ENCODE measurements at regions not wholly inside any gene's neighbourhood (a gene's known extent, or its start where the extent isn't known, plus 50 kb on each side); places are given as distances from the start of the nearest gene placed in this dataset.

- Histone ChIP-seq H3K4me2 (ENCODE audit: insufficient read depth, low read length) (no peak overlapping the region), H3K79me2 (ENCODE audit: insufficient read depth, low read length) (no peaks in the 10 kb centered on the region), H3K9me3 (ENCODE audit: low read depth, low read length) (no peaks in the 10 kb centered on the region), H2AFZ (ENCODE audit: low read length) (no peak overlapping the region), H3K27ac (ENCODE audit: low read depth, low read length) (no peak overlapping the region), H3K36me3 (ENCODE audit: insufficient read depth, low read length) (no peaks in the 10 kb centered on the region), H3K27me3 (ENCODE audit: insufficient read depth, low read length) (no peaks in the 10 kb centered on the region), H3K4me3 (ENCODE audit: insufficient read depth, low read length) (no peak overlapping the region), H4K20me1 (ENCODE audit: insufficient read depth, low read length) (no peaks in the 10 kb centered on the region), H3K4me1 (ENCODE audit: insufficient read depth, low read length) (peaks cover 23% of the 10 kb centered on the region)
- no peak for TF ChIP-seq CTCF (IDR thresholded peaks at IDR 0.05; ENCODE audit: extremely low read depth, low read depth, low read length)
- peak; percentile 56 for DNase-seq (ENCODE audit: insufficient read length, low spot score, missing footprints)
Observed at GRCh38 chr5:97550164-97550563, 367.1 kb upstream of the RIOK2 start.

- Histone ChIP-seq H4K20me1 (ENCODE audit: insufficient read depth, low read length) (no peaks in the 10 kb centered on the region), H3K79me2 (ENCODE audit: insufficient read depth, low read length) (no peaks in the 10 kb centered on the region), H2AFZ (ENCODE audit: low read length) (no peak overlapping the region), H3K9me3 (ENCODE audit: low read depth, low read length) (no peaks in the 10 kb centered on the region), H3K4me2 (ENCODE audit: insufficient read depth, low read length) (no peak overlapping the region), H3K4me3 (ENCODE audit: insufficient read depth, low read length) (no peak overlapping the region), H3K27ac (ENCODE audit: low read depth, low read length) (no peak overlapping the region), H3K36me3 (ENCODE audit: insufficient read depth, low read length) (no peaks in the 10 kb centered on the region), H3K4me1 (ENCODE audit: insufficient read depth, low read length) (peaks cover 27% of the 10 kb centered on the region), H3K27me3 (ENCODE audit: insufficient read depth, low read length) (no peaks in the 10 kb centered on the region)
- DNase-seq (ENCODE audit: insufficient read length, low spot score, missing footprints) = no peak
- no peak for TF ChIP-seq CTCF (IDR thresholded peaks at IDR 0.05; ENCODE audit: extremely low read depth, low read depth, low read length)
Observed at GRCh38 chr5:97550818-97551217, 367.8 kb upstream of the RIOK2 start.

GRCh38 chr5:97553604-97554452, 370.8 kb upstream of the RIOK2 start:
- TF ChIP-seq CTCF (IDR thresholded peaks at IDR 0.05; ENCODE audit: extremely low read depth, low read depth, low read length) = no peak
- no peaks in the 10 kb centered on the region for H4K20me1 ChIP-seq (ENCODE audit: insufficient read depth, low read length)
- H3K9me3 ChIP-seq (ENCODE audit: low read depth, low read length) = no peaks in the 10 kb centered on the region
- no peaks in the 10 kb centered on the region for H3K79me2 ChIP-seq (ENCODE audit: insufficient read depth, low read length)
- H3K27me3 ChIP-seq (ENCODE audit: insufficient read depth, low read length) = no peaks in the 10 kb centered on the region
- no peak overlapping the region for H2AFZ ChIP-seq (ENCODE audit: low read length)
- H3K27ac ChIP-seq (ENCODE audit: low read depth, low read length) = no peak overlapping the region
- no peak overlapping the region for H3K4me3 ChIP-seq (ENCODE audit: insufficient read depth, low read length)
- no peaks in the 10 kb centered on the region for H3K36me3 ChIP-seq (ENCODE audit: insufficient read depth, low read length)
- no peak for DNase-seq (ENCODE audit: insufficient read length, low spot score, missing footprints)
- H3K4me1 ChIP-seq (ENCODE audit: insufficient read depth, low read length) = peaks cover 24% of the 10 kb centered on the region
- H3K4me2 ChIP-seq (ENCODE audit: insufficient read depth, low read length) = no peak overlapping the region

GRCh38 chr5:97554977-97555643, 372.1 kb upstream of the RIOK2 start:
- Histone ChIP-seq H3K79me2 (ENCODE audit: insufficient read depth, low read length) (no peaks in the 10 kb centered on the region), H4K20me1 (ENCODE audit: insufficient read depth, low read length) (no peaks in the 10 kb centered on the region), H3K4me3 (ENCODE audit: insufficient read depth, low read length) (no peak overlapping the region), H3K27ac (ENCODE audit: low read depth, low read length) (peak overlapping the region; percentile 45), H2AFZ (ENCODE audit: low read length) (no peak overlapping the region), H3K9me3 (ENCODE audit: low read depth, low read length) (no peaks in the 10 kb centered on the region), H3K27me3 (ENCODE audit: insufficient read depth, low read length) (no peaks in the 10 kb centered on the region), H3K4me2 (ENCODE audit: insufficient read depth, low read length) (peak overlapping the region; percentile 22), H3K36me3 (ENCODE audit: insufficient read depth, low read length) (no peaks in the 10 kb centered on the region), H3K4me1 (ENCODE audit: insufficient read depth, low read length) (peaks cover 21% of the 10 kb centered on the region)
- DNase-seq (ENCODE audit: insufficient read length, low spot score, missing footprints) = peak; percentile 56
- no peak for TF ChIP-seq CTCF (IDR thresholded peaks at IDR 0.05; ENCODE audit: extremely low read depth, low read depth, low read length)

All from osteoblast (primary cell).